ENCODE measurements at regions not wholly inside any gene's neighbourhood (a gene's known extent, or its start where the extent isn't known, plus 50 kb on each side); places are given as distances from the start of the nearest gene placed in this dataset.

DNA sequence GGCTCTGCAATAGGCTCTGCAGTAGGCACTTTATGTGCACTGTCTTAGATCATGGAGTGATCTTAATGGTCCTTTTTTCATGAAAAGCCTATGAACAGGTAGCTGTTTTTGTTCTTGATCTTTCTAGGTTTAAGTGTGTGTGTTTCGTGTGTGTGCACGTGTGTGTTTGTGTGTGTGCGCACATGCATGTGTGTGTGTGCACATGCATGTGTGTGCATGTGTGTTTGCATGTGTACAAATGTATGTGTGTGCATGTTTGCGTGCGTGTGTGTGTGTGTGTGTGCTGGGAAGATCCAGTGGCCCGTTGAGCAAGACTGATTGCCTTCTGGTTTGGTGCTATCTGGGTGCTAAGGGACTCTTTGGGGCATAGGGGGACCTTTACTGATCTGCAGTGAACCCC, 334.8 kb downstream of the GLRX3 start:
- TF ChIP-seq, protein P1, sequence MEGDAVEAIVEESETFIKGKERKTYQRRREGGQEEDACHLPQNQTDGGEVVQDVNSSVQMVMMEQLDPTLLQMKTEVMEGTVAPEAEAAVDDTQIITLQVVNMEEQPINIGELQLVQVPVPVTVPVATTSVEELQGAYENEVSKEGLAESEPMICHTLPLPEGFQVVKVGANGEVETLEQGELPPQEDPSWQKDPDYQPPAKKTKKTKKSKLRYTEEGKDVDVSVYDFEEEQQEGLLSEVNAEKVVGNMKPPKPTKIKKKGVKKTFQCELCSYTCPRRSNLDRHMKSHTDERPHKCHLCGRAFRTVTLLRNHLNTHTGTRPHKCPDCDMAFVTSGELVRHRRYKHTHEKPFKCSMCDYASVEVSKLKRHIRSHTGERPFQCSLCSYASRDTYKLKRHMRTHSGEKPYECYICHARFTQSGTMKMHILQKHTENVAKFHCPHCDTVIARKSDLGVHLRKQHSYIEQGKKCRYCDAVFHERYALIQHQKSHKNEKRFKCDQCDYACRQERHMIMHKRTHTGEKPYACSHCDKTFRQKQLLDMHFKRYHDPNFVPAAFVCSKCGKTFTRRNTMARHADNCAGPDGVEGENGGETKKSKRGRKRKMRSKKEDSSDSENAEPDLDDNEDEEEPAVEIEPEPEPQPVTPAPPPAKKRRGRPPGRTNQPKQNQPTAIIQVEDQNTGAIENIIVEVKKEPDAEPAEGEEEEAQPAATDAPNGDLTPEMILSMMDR (IDR thresholded peaks at IDR 0.05) = no peak
- TF ChIP-seq, protein P2, sequence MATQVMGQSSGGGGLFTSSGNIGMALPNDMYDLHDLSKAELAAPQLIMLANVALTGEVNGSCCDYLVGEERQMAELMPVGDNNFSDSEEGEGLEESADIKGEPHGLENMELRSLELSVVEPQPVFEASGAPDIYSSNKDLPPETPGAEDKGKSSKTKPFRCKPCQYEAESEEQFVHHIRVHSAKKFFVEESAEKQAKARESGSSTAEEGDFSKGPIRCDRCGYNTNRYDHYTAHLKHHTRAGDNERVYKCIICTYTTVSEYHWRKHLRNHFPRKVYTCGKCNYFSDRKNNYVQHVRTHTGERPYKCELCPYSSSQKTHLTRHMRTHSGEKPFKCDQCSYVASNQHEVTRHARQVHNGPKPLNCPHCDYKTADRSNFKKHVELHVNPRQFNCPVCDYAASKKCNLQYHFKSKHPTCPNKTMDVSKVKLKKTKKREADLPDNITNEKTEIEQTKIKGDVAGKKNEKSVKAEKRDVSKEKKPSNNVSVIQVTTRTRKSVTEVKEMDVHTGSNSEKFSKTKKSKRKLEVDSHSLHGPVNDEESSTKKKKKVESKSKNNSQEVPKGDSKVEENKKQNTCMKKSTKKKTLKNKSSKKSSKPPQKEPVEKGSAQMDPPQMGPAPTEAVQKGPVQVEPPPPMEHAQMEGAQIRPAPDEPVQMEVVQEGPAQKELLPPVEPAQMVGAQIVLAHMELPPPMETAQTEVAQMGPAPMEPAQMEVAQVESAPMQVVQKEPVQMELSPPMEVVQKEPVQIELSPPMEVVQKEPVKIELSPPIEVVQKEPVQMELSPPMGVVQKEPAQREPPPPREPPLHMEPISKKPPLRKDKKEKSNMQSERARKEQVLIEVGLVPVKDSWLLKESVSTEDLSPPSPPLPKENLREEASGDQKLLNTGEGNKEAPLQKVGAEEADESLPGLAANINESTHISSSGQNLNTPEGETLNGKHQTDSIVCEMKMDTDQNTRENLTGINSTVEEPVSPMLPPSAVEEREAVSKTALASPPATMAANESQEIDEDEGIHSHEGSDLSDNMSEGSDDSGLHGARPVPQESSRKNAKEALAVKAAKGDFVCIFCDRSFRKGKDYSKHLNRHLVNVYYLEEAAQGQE (IDR thresholded peaks at IDR 0.05; ENCODE audit: insufficient read depth in 1 of 2, low read depth in 2 of 2, low read length in 1 of 2) = no peak
